ENCODE measurements at regions not wholly inside any gene's neighbourhood (a gene's known extent, or its start where the extent isn't known, plus 50 kb on each side); places are given as distances from the start of the nearest gene placed in this dataset.

- TF ChIP-seq POLR2AphosphoS5 (IDR thresholded peaks at IDR 0.05) (no peak), CTCF (IDR thresholded peaks at IDR 0.05) (no peak), POLR2A (IDR thresholded peaks at IDR 0.05) (no peak)
Measured at GRCh38 chr2:107618769-107619168, 207.9 kb upstream of the RGPD4 start.
